GM06990 (cell line): ENCODE measurements at regions not wholly inside any gene's neighbourhood (a gene's known extent, or its start where the extent isn't known, plus 50 kb on each side); places are given as distances from the start of the nearest gene placed in this dataset.
A peak's percentile ranks its signal among the peaks of the same experiment; 100 is the strongest.

Source experiments
- DNase-seq: peaks from one replicate; pipeline ENCODE4 v3.0.0-alpha.2; 2011; ENCODE audit not compliant: insufficient read length; ENCODE audit errors: extremely low read depth
- H3K27me3 ChIP-seq: replicated peaks from 2 replicates; pipeline ENCODE4 v1.6.0; 2011; ENCODE audit warnings: low read length; ENCODE audit not compliant: control insufficient read depth, insufficient read depth
- H3K36me3 ChIP-seq: 2 replicates; pipeline ENCODE4 v1.5.1; 2011; ENCODE audit warnings: low read length; ENCODE audit not compliant: control insufficient read depth, insufficient read depth
- H3K4me3 ChIP-seq: replicated peaks from 2 replicates; pipeline ENCODE4 v1.5.1; 2011; ENCODE audit warnings: low read depth, mild to moderate bottlenecking, control low read depth, low read length
- CTCF ChIP-seq: IDR thresholded peaks from 2 replicates; pipeline ENCODE4 v1.5.1; 2011; ENCODE audit warnings: low read length, control low read depth, mild to moderate bottlenecking, inconsistent platforms; ENCODE audit not compliant: insufficient read depth, poor library complexity, severe bottlenecking

DNA sequence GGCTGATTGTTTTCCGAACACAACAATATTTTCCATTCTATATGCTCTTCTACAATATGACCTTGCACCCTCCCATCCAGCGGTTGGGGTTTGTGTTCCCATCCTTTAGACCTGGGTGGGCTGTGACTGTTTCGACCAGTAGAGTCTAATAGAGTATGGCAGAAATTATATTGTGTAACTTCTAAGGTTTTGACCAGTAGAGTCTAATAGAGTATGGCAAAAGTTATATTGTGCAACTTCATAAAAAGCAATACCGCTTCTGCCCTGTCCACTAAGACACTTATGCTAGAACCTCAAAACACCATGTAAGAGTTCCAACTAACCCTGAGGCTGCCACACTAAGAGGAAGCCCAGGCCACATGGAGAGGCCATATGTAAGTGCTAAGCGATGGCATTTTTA is 719.7 kb upstream of the TBX3 start:
- no peaks in the 10 kb centered on the region for H3K27me3 ChIP-seq
- no peak for DNase-seq
- no peak for TF ChIP-seq CTCF
- no peak overlapping the region for H3K4me3 ChIP-seq
- H3K36me3 ChIP-seq, result no peaks in the 10 kb centered on the region

- Histone ChIP-seq H3K36me3 (no peaks in the 10 kb centered on the region), H3K4me3 (no peak overlapping the region), H3K27me3 (no peaks in the 10 kb centered on the region)
- no peak for TF ChIP-seq CTCF
- DNase-seq, result no peak
Measured at GRCh38 chr12:115403253-115403652, 719.3 kb upstream of the TBX3 start.

DNA sequence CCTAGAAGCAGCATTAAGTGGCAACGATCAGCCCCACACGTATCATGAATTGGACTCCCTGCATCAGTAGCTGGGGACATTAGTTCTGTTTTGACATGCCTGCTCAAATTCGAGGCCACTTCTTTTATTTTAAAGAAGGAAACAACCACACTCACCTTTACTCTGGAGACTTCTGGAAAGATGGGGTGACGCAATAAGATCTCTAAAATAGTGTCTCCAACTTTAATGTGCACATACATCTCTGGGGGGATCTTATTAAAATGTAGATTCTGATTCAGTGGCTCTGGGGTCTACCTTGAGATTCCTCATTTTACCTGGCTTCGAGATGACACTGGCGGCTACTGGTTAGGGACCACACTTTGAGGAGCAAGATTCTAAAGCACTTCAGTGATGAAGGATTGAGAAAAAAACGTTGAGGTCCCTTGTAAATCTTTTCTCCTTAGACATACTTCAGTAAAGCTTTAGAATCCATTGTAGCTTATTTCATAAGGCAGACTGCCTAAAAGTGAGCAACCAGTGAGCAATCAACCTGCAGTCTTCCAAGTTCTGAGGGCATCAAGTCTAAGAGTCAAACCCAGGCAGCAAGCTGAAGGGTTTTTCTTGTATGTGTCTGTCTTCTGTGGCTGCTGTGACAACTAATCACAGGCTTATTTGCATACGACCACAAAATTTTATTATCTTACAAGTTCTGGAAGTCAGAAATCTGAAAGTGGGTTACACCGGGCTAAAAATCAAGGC is 718.6 kb upstream of the TBX3 start:
- H3K4me3 ChIP-seq, result no peak overlapping the region
- DNase-seq, result no peak
- TF ChIP-seq CTCF, result no peak
- H3K36me3 ChIP-seq, result no peaks in the 10 kb centered on the region
- H3K27me3 ChIP-seq, result no peaks in the 10 kb centered on the region

DNA sequence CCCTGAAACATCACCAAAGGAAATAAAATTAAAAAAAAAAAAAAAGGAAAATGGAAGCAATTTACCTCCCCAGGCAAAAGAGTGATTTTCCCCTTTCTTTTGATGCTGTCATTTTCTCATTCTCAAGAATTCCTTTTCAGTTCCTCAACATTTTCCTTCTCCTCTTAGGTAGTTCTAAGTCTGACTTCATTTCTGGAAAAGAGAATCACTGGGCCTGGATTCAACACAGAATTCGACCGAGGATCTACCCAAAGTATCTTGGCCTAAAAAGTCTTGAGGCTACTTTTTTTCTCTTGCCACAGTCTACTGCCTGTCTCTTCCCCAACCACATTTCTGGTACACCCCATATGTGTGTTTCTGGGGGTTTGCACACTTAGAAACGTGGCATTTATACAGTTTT is 717.8 kb upstream of the TBX3 start:
- Histone ChIP-seq H3K27me3 (no peaks in the 10 kb centered on the region), H3K36me3 (no peaks in the 10 kb centered on the region), H3K4me3 (no peak overlapping the region)
- TF ChIP-seq CTCF, result no peak
- no peak for DNase-seq

DNA sequence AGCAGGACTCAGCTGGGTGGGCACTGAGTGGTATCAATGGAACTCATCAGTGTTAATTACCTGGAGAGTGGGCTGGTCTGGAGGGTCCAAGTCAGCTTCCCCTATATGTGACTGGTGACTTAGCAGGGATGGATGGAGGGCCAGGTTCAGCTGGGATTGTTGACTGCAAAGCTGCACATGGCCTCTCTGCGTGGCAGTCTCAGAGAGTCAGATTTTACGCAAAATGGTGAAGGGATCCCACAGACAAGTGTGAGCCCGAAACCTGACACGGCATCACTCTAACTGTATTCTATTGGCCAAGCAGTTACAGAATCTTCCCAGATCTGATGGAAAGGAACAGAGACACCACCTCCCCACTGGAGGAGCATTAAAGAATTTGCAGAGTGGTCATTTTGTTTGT is 716.0 kb upstream of the TBX3 start:
- TF ChIP-seq CTCF, result no peak
- H3K27me3 ChIP-seq, result no peaks in the 10 kb centered on the region
- no peak for DNase-seq
- no peaks in the 10 kb centered on the region for H3K36me3 ChIP-seq
- H3K4me3 ChIP-seq, result no peak overlapping the region

DNA sequence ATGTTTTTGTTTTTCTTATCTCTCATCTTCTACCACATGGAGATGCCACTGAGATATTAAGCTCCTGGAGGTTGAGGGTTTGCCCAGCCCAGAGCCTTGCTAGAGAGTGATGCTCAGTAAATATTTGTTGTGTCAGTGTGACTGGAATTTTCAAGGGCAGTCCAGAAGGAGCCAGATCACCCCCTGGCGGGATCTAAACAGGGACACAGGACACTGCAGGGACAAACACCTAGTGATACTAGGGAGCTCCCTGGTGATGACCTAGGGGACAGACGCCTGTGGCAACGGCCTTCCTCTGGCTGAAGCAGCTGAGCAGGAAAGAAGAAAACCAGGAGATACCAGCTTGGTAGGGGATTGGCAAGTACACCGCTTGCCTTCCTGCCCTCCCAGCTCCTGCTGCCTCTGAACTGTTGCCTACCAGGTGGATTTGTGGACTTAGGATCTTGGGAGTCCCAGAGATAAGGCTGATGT is 714.4 kb upstream of the TBX3 start:
- DNase-seq, result no peak
- H3K4me3 ChIP-seq, result no peak overlapping the region
- TF ChIP-seq CTCF, result peak; percentile 18

More for the DNA sequence above, 714.4 kb upstream of the TBX3 start:
- H3K36me3 ChIP-seq, result no peaks in the 10 kb centered on the region
- H3K27me3 ChIP-seq, result no peaks in the 10 kb centered on the region
